ENCODE measurements at regions not wholly inside any gene's neighbourhood (a gene's known extent, or its start where the extent isn't known, plus 50 kb on each side); places are given as distances from the start of the nearest gene placed in this dataset.
"Not testable (repeated sequence)": the region's sequence is repeated elsewhere in the genome, so short reads cannot be mapped to it uniquely, and the experiment has no call there.

GRCh38 chr2:34003795-34004194 is 404.7 kb upstream of the FAM98A start:
- no peak for DNase-seq (ENCODE audit: low read depth, low spot score)

- DNase-seq (ENCODE audit: low read depth, low spot score): no peak
Observed at GRCh38 chr2:34001557-34001956, 402.5 kb upstream of the FAM98A start.

- no peak for DNase-seq (ENCODE audit: low read depth, low spot score)
Observed at GRCh38 chr2:33984131-33984530, 385.0 kb upstream of the FAM98A start.

- no peak for DNase-seq (ENCODE audit: low read depth, low spot score)
Observed at GRCh38 chr2:33978471-33978870, 379.4 kb upstream of the FAM98A start.

DNA sequence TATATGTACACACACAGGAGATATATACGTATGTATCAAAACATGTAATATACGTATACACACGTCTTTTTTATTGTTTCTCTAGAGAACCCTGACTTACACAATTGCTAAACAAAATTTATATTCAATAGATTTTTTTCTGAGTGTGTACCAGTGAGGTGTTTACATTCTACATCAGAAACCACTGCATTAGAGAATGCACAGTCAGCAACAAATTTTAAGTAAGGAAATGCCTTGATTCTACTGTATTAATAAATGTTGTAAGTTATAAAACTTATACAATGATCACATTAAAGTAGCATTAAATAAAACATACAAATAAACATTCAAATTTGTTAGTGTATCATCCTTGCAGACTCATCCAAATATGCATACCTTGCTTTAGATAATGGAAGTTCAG is 376.4 kb upstream of the FAM98A start:
- no peak for DNase-seq (ENCODE audit: low read depth, low spot score)

DNA sequence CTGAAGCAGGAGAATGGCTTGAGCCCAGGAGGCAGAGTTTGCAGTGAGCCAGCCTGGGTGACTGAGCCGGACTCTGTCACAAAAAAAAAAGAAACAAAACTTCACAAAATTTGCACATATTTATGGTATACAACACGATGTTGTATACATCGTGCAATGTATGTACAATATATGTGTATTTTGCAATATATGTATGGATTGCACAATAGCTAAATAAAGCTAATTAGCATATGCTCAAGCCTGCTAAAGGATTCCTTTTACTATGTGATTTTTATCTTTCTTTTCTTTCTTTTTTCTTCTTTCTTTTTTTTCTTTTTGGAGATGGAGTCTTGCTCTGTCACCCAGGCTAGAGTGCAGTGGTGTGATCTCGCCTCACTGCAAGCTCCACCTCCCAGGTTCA is 368.0 kb upstream of the FAM98A start:
- no peak for DNase-seq (ENCODE audit: low read depth, low spot score)

DNA sequence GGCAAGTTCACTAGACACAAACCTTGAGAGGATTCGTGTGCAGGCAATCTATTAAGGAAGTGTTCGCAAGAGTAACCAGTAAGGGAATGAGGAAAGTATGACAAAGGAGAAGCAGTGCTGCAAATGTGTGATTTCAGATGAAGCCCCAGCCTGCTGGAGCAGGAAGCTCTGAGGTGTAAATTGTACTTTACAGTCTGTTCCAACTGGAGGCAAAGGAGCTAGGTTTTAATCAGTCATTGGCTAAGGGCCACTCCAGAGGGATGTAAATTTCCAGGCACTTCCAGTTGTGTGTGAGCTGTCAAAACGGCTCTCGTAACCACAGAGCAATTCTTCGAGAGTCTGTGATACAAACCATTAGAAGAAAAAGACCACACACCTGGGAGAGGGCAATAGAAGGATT is 359.5 kb upstream of the FAM98A start:
- no peak for DNase-seq (ENCODE audit: low read depth, low spot score)

DNA sequence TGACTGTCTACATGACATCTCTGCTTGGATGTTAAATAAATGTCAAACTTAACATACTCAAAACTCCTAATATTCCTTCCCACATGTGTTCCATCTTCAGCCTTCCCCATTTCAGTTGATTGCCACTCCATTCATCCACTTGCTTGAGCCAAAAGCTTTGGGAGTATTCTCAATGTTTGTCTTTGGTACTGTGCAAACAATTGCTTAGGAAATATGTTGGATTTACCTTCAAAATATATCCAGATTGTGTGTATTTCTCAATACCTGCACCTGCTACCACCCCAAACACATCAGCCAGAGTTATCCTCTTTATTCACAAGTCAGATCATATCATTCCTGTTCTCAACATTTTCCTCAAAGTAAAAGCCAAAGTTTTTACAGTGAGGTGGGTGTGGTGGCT is 350.3 kb upstream of the FAM98A start:
- no peak for DNase-seq (ENCODE audit: low read depth, low spot score)

DNA sequence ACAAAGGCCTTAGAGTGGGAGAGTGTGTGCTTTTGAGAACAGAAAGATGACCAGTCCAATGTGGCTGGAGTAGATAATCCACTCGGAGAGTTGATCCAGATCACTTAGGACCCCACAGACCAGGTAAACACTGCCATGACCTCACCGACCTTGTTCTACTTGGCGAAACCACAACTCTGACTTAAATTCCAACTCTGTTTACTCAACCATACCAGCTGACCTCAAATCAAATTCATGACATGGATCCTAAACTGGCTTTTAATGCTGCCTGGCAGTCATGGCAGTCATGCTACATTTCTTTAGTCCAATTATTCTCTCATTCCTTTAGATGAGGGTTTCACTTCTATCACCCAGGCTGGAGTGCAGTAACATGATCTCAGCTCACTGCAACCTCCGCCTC is 347.1 kb upstream of the FAM98A start:
- no peak for DNase-seq (ENCODE audit: low read depth, low spot score)

DNA sequence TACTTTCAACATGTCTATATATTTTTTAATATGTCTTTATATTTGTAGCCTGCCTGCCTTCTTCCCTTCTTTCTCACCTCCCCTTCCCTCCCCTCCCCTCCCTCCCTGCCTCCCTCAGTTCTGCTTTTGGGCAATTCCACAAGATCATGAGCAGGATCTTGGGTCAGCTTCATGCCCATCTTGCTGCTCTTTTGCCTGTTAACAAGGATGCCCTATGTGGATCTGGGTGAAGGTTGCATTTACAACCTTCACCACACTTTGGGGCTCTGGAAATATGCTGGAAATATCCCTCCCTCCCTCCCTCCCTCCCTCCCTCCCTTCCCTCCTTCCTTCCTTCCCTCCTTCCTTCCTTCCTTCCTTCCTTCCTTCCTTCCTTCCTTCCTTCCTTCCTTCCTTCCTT is 334.1 kb upstream of the FAM98A start:
- no peak for DNase-seq (ENCODE audit: low read depth, low spot score)

DNA sequence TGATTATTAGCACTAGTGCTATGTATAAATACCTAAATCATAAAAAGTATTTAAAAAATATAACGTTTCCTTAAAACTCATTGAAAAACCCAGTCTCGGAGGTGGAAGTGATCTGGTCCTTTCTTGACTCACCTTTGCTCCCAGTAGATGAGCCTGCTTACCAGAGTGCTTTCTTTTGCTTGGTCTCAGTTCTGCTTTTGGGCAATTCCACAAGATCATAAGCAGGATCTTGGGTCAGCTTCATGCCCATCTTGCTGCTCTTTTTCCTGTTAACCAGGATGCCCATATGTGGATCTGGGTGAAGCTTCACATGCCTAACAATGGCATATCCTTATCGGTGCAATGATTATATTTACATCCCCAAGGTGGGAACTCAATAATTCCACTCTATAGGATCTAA is 332.1 kb upstream of the FAM98A start:
- no peak for DNase-seq (ENCODE audit: low read depth, low spot score)

- DNase-seq (ENCODE audit: low read depth, low spot score): no peak
Observed at GRCh38 chr2:33929467-33929866, 330.4 kb upstream of the FAM98A start.

DNA sequence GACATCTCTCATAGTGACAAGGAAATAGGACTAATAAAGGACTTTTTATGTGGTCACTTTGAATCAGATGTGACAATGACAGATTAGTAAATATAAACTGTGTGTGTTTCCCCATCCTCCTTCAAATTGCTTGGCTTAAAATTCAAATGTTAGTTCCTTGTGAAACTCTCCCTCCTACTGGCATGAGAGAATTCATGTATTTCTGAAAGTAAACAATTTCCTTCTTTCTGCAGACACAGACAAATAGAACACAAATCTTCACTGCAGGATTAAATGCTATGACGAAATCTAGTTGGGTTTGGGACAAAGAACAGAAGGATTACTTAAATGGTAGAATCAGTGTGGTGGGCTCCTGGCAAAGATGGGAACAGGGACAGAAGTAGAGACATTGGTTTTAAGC is 328.7 kb upstream of the FAM98A start:
- no peak for DNase-seq (ENCODE audit: low read depth, low spot score)

DNA sequence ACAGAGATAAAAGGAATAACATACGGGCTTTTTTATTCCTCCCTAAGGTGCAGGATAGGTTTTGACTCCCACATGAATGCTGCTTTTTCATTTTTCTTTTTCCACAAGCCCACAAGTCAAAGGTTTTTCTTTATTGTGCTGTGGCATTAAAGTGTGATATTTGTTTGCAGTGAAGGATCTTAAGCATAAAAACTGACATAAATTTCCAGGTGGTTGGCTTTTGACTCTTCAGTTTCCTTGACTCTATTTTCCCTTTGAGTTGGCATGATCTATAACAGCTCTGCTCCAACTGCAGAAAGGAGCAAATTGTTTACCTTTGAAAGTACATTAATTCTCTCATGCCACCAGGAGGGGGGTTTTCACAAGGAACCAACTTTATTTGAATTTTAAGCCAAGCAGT is 326.2 kb upstream of the FAM98A start:
- DNase-seq (ENCODE audit: low read depth, low spot score): no peak

DNA sequence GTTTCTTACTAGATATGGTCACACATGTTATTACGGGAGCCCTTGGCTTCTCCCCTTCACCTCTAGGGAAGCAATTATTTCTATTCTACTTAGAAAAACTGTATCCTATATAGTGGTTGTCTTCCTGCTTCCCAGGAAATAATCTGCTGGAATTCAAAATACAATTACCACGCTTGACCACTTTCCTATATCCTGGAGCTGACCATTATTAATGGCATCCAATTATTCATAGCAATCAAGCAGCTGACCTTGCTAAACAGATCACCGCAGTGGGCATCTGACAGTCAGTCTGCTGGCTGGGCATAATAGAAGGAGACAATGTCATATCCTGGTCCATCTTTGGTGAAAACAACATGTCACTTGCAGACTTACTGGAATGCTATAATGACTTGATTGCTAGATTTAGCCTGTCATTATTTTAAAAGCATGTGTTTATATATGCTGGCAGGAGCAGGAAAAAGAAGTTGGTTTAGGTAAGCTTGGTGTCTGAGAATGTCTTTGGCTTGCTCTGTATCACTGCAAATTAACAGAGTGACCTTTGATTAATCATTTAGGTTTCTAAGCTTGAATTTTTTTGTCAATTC is 325.6 kb upstream of the FAM98A start:
- DNase-seq (ENCODE audit: low read depth, low spot score): no peak

DNA sequence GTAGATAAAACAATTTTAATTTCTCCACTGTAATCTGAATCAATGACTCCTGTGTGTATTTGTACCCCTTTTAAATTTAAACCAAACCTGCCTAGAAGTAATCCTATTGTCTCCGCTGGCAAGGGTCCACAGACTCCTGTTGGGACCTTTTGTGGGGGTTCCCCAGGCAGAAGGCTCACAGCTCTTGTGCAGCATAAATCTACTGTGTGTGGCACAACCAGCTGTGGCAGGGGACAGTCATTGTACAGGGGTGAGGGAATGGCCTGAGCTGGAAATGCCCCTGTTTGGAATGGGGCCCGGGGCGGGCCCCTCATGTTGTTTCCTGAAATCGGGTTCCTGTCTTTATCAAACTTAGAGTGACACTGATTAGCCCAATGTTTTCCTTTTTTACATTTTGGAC is 318.2 kb upstream of the FAM98A start:
- no peak for DNase-seq (ENCODE audit: low read depth, low spot score)

DNA sequence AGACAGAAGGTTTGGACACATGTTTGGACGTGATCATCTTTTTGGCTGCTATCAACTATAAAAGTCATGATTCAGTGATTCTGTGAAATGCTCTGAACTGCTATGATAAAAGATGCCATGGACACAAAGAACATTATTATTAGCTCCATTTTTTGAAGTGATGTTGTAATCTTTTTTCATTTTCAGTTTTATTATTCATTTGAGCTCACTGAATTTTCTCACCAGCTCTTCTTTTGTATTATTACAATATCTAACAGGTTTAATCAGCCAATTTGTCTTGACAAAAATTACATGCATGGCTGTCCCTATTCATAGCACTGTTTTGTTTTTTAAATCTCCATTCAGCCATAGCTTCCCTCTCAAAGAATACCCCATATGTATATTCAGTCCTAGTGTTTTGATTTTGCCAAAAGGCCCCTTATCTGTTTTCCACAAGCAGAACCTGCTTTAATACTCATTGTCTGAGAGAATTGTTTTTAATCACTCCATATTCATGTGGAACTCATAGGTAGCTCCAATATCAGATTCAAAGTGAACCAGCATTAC is 314.0 kb upstream of the FAM98A start:
- DNase-seq (ENCODE audit: low read depth, low spot score): no peak

- DNase-seq (ENCODE audit: low read depth, low spot score): no peak
Observed at GRCh38 chr2:33911327-33911726, 312.2 kb upstream of the FAM98A start.

DNA sequence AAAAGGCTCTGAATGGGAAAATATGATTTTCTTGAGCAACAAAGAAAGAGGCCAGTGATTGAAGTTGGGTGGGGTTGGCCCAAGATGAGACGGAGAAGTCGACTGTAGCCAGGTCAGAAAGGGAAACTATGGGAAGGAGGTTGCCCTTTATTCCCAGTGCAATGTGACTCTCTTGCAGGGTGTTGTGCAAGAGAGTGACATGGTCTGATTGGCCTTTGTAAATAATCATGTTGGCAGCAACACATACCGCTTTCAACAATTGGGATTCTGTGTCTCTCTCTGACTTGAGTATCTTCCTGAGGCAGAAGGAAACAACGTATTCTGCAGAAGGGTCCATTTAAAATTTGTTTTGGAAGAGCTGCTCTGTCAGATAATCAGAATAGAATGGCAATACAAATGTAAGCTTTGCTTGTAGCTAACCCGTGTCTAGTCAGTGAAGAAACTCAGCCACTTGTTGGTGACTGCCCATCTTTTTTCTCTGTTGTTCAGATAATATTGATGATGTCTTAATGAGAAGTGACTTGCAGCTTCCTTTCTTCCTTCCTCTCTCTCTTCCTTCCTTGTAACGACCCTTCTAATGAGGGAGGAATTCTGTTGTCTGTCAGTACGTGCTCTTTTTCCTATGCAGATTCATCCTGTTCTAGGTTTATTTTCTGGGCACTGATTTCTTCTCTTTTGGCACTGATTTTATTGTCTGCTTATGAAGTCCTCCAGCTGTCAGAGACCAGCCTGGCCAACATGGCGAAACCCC is 311.0 kb upstream of the FAM98A start:
- no peak for DNase-seq (ENCODE audit: low read depth, low spot score)

DNA sequence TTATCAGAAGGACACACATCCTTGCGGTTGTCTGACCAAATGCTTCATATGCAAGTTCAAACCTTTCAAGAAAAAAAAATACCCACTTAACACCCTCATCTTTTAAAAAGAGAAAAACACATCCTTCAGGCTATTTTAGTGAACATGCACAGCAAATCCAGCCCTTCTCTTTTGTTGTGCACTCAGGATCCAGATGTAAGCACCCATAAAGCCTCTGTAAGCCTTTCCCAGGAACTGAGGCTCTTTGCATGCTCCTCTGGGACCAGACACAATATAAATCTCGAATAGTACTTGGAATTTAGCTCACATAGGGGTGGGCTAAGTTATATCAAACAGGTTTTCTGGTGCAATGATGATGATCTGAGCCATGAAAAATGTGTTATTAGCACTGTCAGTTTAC is 308.8 kb upstream of the FAM98A start:
- DNase-seq (ENCODE audit: low read depth, low spot score): no peak

GRCh38 chr2:33906129-33906528 is 307.0 kb upstream of the FAM98A start:
- not testable (repeated sequence) for DNase-seq (ENCODE audit: low read depth, low spot score)

DNA sequence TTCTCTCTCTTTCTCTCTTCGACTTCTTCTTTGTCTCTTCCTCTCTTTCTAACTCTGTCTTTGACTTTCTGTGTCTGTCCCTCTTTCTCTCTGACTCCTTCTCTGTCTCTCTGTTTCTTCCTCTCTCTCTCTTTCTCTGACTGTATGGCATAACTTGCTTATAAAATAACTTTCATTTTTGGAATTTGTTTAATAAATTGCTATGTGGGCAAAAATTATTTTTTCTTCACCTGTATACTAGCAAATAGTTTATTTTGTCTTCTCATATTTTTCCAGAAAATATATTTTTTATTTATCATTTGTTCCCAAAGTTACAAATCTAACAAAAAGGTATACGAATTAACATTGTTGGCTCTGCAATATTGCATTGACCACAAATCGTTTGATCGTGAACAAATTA is 305.7 kb upstream of the FAM98A start:
- no peak for DNase-seq (ENCODE audit: low read depth, low spot score)

DNA sequence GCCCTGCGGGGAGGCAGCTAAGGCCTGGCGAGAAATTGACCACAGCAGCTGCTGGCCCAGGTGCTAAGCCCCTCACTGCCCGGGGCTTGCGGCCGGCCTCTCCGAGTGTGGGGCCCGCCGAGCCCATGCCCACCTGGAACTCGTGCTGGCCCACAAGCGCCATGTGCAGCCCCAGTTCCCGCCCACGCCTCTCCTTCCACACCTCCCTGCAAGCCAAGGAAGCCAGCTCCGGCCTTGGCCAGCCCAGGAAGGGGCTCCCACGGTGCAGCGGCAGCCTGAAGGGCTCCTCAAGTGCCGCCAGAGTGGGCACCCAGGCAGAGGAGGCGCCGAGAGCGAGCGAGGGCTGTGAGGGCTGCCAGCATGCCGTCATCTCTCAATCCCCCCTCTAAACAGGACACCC is 304.6 kb upstream of the FAM98A start:
- no peak for DNase-seq (ENCODE audit: low read depth, low spot score)

GRCh38 chr2:33903215-33903614 is 304.1 kb upstream of the FAM98A start:
- no peak for DNase-seq (ENCODE audit: low read depth, low spot score)

Measured in smooth muscle cell of the brain vasculature (primary cell).